Mesenchymal stem cell (in vitro differentiated cells and primary cell): ENCODE measurements at regions not wholly inside any gene's neighbourhood (a gene's known extent, or its start where the extent isn't known, plus 50 kb on each side); places are given as distances from the start of the nearest gene placed in this dataset.

Experiments
- DNase-seq: peaks from one replicate; pipeline ENCODE4 v3.0.0-alpha.2; 2013
- H2AFZ ChIP-seq: one replicate; pipeline ENCODE4 v1.6.1; 2013; ENCODE audit warnings: low read depth, mild to moderate bottlenecking, control low read depth, inconsistent platforms, low read length, moderate library complexity
- H2AK5ac ChIP-seq: 2 replicates; pipeline ENCODE4 v1.6.1; 2013; ENCODE audit warnings: low read length, moderate library complexity, mild to moderate bottlenecking, inconsistent platforms; ENCODE audit not compliant: severe bottlenecking
- H2BK120ac ChIP-seq: one replicate; pipeline ENCODE4 v1.6.1; 2013; ENCODE audit warnings: low read depth, mild to moderate bottlenecking, inconsistent platforms, low read length, moderate library complexity
- H2BK12ac ChIP-seq, 2 experiments: one replicate each; pipeline ENCODE4 v1.6.1; 2013; ENCODE audit warnings: inconsistent platforms in 2 of 2, low read length in 2 of 2, mild to moderate bottlenecking in 2 of 2, moderate library complexity in 2 of 2, control low read depth in 1 of 2
- H2BK15ac ChIP-seq: one replicate; pipeline ENCODE4 v1.6.1; 2013; ENCODE audit warnings: mild to moderate bottlenecking, low read depth, inconsistent platforms; ENCODE audit not compliant: poor library complexity, severe bottlenecking
- H2BK5ac ChIP-seq: 2 replicates; pipeline ENCODE4 v1.6.1; 2013; ENCODE audit warnings: low read depth, mild to moderate bottlenecking, low read length, control low read depth, inconsistent platforms; ENCODE audit not compliant: poor library complexity, severe bottlenecking
- H3K14ac ChIP-seq, 2 experiments: one replicate each; pipeline ENCODE4 v1.6.1; 2013; ENCODE audit warnings: inconsistent platforms in 2 of 2, low read length in 2 of 2, control low read depth in 1 of 2, mild to moderate bottlenecking in 1 of 2, moderate library complexity in 1 of 2
- H3K18ac ChIP-seq, 2 experiments: one replicate each; pipeline ENCODE4 v1.6.1; 2013; ENCODE audit warnings: inconsistent platforms in 2 of 2, low read length in 2 of 2, control low read depth in 1 of 2, low read depth in 1 of 2, mild to moderate bottlenecking in 1 of 2
- H3K23ac ChIP-seq, 2 experiments: one replicate each; pipeline ENCODE4 v1.6.1; 2013; ENCODE audit warnings: inconsistent platforms in 2 of 2, low read length in 2 of 2, mild to moderate bottlenecking in 2 of 2, moderate library complexity in 2 of 2, control low read depth in 1 of 2
- H3K27ac ChIP-seq: 2 replicates; pipeline ENCODE4 v1.5.1; 2013; ENCODE audit warnings: mild to moderate bottlenecking, moderate library complexity, low read length, control low read depth, inconsistent platforms; ENCODE audit not compliant: poor library complexity, severe bottlenecking
- H3K27me3 ChIP-seq, 2 experiments: 2 replicates each; pipeline versions ENCODE4 v1.6.1 to v1.7.0; 2013; ENCODE audit warnings: low read length in 2 of 2, mild to moderate bottlenecking in 2 of 2, moderate library complexity in 2 of 2, control low read depth in 1 of 2, inconsistent platforms in 1 of 2; ENCODE audit not compliant: control insufficient read depth in 1 of 2, insufficient read depth in 1 of 2
- H3K36me3 ChIP-seq, 2 experiments: 2 replicates each; pipeline versions ENCODE4 v1.6.1 to v1.7.0; 2013; ENCODE audit warnings: low read length in 2 of 2, control low read depth in 1 of 2, inconsistent platforms in 1 of 2, low read depth in 1 of 2, mild to moderate bottlenecking in 1 of 2; ENCODE audit not compliant: insufficient read depth in 2 of 2, control insufficient read depth in 1 of 2
- H3K4ac ChIP-seq, 2 experiments: one replicate each; pipeline ENCODE4 v1.6.1; 2013; ENCODE audit warnings: inconsistent platforms in 2 of 2, low read length in 2 of 2, mild to moderate bottlenecking in 2 of 2, moderate library complexity in 2 of 2, control low read depth in 1 of 2, low read depth in 1 of 2
- H3K4me1 ChIP-seq: 2 replicates; pipeline ENCODE4 v1.6.1; 2013; ENCODE audit warnings: low read depth, low read length, control low read depth; ENCODE audit not compliant: control insufficient read depth, insufficient read depth
- H3K4me2 ChIP-seq: 2 replicates; pipeline ENCODE4 v1.6.1; 2013; ENCODE audit warnings: low read length, mild to moderate bottlenecking, inconsistent platforms; ENCODE audit not compliant: poor library complexity, severe bottlenecking
- H3K4me3 ChIP-seq, 2 experiments: 2 replicates each; pipeline versions ENCODE4 v1.5.1 to v1.7.0; 2013; ENCODE audit warnings: low read length in 2 of 2, mild to moderate bottlenecking in 2 of 2, control low read depth in 1 of 2, low read depth in 1 of 2; ENCODE audit not compliant: insufficient read depth in 1 of 2
- H3K79me1 ChIP-seq: replicated peaks from 2 replicates; pipeline ENCODE4 v1.6.1; 2013; ENCODE audit warnings: mild to moderate bottlenecking, control low read depth, low read length, inconsistent platforms; ENCODE audit not compliant: poor library complexity, severe bottlenecking
- H3K9ac ChIP-seq: 2 replicates; pipeline ENCODE4 v1.7.0; 2013; ENCODE audit warnings: mild to moderate bottlenecking, low read length, moderate library complexity
- H3K9me3 ChIP-seq: 2 replicates; pipeline ENCODE4 v1.7.0; 2013; ENCODE audit warnings: mild to moderate bottlenecking, low read length; ENCODE audit not compliant: control insufficient read depth
- H4K8ac ChIP-seq: one replicate; pipeline ENCODE4 v1.6.1; 2013; ENCODE audit warnings: inconsistent platforms, mild to moderate bottlenecking, low read length, moderate library complexity
- H4K91ac ChIP-seq: one replicate; pipeline ENCODE4 v1.6.1; 2013; ENCODE audit warnings: mild to moderate bottlenecking, low read length, inconsistent platforms
- WGBS: methylation state at CpG from one replicate; pipeline ENCODE4 v1.1.7; 2013; ENCODE audit warnings: mixed read lengths; 5-methylcytosine and 5-hydroxymethylcytosine counted together

GRCh38 chr1:186730951-186731729, 50.9 kb upstream of the PTGS2 start:
- H3K79me1 ChIP-seq, result no peaks in the 10 kb centered on the region
- H3K18ac ChIP-seq, result no peak overlapping the region
- no peak overlapping the region for H4K8ac ChIP-seq
- no peak overlapping the region for H3K4me3 ChIP-seq
- no peak overlapping the region for H2BK12ac ChIP-seq
- no peak overlapping the region for H3K9ac ChIP-seq
- H2AK5ac ChIP-seq, result no peak overlapping the region
- H2BK120ac ChIP-seq, result no peak overlapping the region
- H3K4ac ChIP-seq, result no peak overlapping the region
- H3K14ac ChIP-seq, result no peak overlapping the region
- no peak overlapping the region for H2AFZ ChIP-seq
- H3K4me1 ChIP-seq, result peaks cover 2% of the 10 kb centered on the region
- no peak overlapping the region for H3K23ac ChIP-seq
- peak overlapping the region; percentile 39 for H4K91ac ChIP-seq
- WGBS, result no CpG with 5 or more reads among the region's 2 CpGs
- no peak for DNase-seq
- no peaks in the 10 kb centered on the region for H3K36me3 ChIP-seq
- H3K4me2 ChIP-seq, result no peak overlapping the region
- H3K9me3 ChIP-seq, result no peaks in the 10 kb centered on the region
- no peak overlapping the region for H2BK5ac ChIP-seq
- no peaks in the 10 kb centered on the region for H3K27me3 ChIP-seq
- H2BK15ac ChIP-seq, result no peak overlapping the region
- no peak overlapping the region for H3K27ac ChIP-seq
